ENCODE measurements at regions not wholly inside any gene's neighbourhood (a gene's known extent, or its start where the extent isn't known, plus 50 kb on each side); places are given as distances from the start of the nearest gene placed in this dataset.

- TF ChIP-seq SMC3 (IDR thresholded peaks at IDR 0.05; ENCODE audit: low read depth, low read length) (no peak), POLR2A (IDR thresholded peaks at IDR 0.05; ENCODE audit: low read depth, low read length) (no peak), BHLHE40 (IDR thresholded peaks at IDR 0.05; ENCODE audit: low read depth, low read length) (no peak), RAD21 (IDR thresholded peaks at IDR 0.05; ENCODE audit: low read length) (no peak), CEBPB (IDR thresholded peaks at IDR 0.05; ENCODE audit: low read depth, low read length) (no peak), RFX5 (IDR thresholded peaks at IDR 0.05; ENCODE audit: low read depth, low read length) (no peak), CTCF (conservative IDR thresholded peaks at IDR 0.05; ENCODE audit: low read depth, low read length) (no peak), CHD1 (IDR thresholded peaks at IDR 0.05; ENCODE audit: low read depth, low read length) (no peak), ELK1 (IDR thresholded peaks at IDR 0.05; ENCODE audit: borderline replicate concordance, low read depth, low read length) (no peak), USF2 (IDR thresholded peaks at IDR 0.05; ENCODE audit: low read depth, low read length) (no peak), MAFK (IDR thresholded peaks at IDR 0.05; ENCODE audit: low read depth, low read length) (no peak), MXI1 (IDR thresholded peaks at IDR 0.05; ENCODE audit: borderline replicate concordance, low read depth, low read length) (no peak), FOS (IDR thresholded peaks at IDR 0.05; ENCODE audit: low read depth, low read length) (no peak)
Observed at GRCh38 chr1:24988558-24988912, 58.5 kb upstream of the RUNX3 start.

Data from IMR-90 (cell line).